ENCODE measurements at regions not wholly inside any gene's neighbourhood (a gene's known extent, or its start where the extent isn't known, plus 50 kb on each side); places are given as distances from the start of the nearest gene placed in this dataset.

GRCh38 chr2:129191530-129191929 lies 787.9 kb upstream of the RAB6C start:
- TF ChIP-seq CTCF (IDR thresholded peaks at IDR 0.05; ENCODE audit: poor library complexity) = peak; percentile 24
- no peak for TF ChIP-seq EZH2 (IDR thresholded peaks at IDR 0.05; ENCODE audit: borderline replicate concordance)
- no peak for TF ChIP-seq EZH2phosphoT487 (IDR thresholded peaks at IDR 0.05; ENCODE audit: low read depth, severe bottlenecking, unreplicated experiment)
